ENCODE measurements at regions not wholly inside any gene's neighbourhood (a gene's known extent, or its start where the extent isn't known, plus 50 kb on each side); places are given as distances from the start of the nearest gene placed in this dataset.
"Not testable (repeated sequence)": the region's sequence is repeated elsewhere in the genome, so short reads cannot be mapped to it uniquely, and the experiment has no call there.

- peak; percentile 57 for DNase-seq (ENCODE audit: low spot score)
Observed at GRCh38 chr13:105848494-105848893, 687.0 kb downstream of the EFNB2 start.

DNA sequence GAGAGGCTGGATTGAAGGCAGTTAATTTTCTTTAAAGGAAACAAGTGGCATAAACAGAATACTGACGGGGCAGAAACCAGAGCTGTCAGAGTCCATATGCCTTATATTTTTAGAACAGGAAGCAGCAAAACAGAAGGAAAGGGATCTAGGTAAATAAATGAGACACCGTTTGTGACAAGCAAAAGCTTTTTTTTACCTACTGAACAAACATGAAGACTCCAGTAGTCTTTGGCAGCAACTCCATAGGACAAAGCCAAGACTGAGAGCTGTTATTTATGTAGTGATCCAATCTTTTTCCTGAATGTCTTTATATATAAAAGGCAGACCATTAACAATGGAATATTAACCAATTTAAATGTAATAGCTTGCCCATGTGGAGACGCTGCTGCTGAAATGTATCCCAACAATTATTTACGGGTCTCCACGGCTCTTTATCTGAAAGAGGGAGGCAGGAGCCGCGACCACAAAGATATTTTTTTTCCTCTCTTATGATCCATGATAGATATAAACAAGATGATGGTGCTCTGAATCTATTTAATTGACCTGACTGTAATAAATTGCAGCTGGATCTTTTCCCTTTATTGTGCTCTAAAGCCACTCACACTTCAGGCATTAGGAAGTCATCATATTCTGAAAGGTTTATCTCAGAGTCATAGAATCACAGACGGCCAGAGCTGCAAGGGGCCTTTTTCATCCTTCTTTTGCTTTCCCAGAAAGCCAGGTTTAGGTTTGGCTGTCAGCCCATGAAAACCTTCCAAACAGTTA lies 687.8 kb downstream of the EFNB2 start:
- peak; percentile 89 for DNase-seq (ENCODE audit: low spot score)

DNA sequence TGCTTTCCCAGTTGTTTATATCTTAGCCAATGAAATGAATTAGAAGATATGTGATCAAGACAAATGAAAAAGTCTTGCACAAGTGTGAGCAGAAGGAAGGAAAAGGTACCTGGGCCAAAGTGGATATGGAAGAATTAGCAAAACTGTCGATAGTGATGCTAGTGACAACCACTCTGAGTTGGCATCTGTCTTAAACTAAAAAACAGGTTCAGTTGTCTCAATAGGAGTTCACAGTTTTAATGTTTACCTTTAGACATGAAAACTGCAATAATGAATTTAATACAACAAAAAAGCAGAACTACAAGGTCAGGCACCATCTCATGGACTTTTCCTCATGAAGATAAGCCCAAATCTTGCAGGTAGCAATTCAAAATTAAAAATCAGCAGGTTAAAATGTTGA lies 688.5 kb downstream of the EFNB2 start:
- DNase-seq (ENCODE audit: low spot score): no peak

DNA sequence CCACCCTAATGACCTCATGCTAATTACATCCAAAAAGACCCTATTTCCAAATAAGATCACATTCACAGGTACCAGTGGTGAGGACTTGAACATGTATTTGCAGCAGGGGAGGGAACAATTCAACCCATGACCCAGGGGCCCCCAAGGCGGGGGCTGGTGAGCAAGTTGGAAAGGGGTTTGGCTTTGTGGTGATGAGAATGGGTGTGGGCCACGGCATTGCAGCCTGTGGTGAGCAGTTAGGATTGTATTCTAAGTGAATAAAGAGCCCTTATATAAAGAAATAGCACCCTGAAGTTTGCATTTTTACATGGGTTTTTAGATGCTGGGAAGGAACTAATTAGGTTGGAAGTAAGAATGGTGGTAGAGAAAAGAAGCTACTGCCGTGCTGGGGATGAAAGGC lies 694.2 kb downstream of the EFNB2 start:
- DNase-seq (ENCODE audit: low spot score): no peak

DNA sequence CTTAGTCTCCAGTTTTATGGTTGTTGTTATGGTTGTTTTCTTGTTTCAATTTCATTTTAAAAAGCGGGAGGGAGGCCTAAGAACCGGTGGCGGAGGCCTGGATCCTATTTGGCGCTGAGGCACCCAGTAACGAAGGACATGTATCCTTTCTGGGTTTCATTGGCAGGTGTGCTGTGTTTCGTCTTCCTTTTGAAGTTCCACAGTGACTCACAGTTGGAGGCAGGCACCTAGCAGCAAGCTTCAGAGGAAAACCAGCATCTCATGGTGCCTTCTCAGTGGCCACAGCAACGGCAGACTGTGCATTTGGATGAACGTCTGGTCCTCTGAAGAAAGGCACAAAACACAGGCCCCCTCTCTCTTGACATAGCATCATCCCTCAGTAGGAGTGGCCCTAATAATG lies 697.2 kb downstream of the EFNB2 start:
- DNase-seq (ENCODE audit: low spot score): no peak

DNA sequence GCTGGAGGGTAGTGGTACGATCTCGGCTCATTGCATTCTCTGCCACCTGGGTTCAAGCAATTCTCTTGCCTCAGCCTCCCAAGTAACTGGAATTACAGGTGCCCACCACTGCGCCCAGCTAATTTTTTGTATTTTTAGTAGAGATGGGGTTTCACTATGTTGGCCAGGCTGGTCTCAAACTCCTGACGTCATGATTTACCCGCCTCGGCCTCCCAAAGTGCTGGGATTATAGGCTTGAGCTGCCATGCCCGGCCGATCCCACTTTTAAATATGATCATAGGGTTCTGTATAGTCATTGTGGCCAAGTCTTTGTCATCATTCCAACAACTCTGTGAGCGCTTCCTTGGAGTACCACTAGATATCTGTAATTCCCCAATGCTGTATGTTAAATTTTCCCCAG lies 698.2 kb downstream of the EFNB2 start:
- DNase-seq (ENCODE audit: low spot score): not testable (repeated sequence)

DNA sequence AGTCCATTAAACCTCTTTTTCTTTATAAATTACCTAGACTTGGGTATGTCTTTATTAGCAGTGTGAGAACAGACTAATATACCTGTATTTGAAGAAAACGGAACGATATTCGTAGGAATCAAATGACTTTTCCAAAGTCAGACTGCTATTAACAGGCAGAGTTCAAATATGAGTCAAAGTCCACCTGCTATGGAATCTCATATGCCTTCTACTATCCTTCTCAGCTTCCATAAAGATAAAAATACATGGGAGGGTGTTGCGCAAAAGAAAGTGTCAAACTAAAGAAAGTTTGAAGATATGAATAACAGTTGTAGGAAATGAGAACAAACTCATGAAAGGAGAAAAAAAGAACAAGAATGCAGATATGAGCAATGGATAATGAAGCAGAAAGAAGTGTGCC lies 704.6 kb downstream of the EFNB2 start:
- no peak for DNase-seq (ENCODE audit: low spot score)

- DNase-seq (ENCODE audit: low spot score): no peak
Observed at GRCh38 chr13:105827111-105827809, 708.2 kb downstream of the EFNB2 start.

DNA sequence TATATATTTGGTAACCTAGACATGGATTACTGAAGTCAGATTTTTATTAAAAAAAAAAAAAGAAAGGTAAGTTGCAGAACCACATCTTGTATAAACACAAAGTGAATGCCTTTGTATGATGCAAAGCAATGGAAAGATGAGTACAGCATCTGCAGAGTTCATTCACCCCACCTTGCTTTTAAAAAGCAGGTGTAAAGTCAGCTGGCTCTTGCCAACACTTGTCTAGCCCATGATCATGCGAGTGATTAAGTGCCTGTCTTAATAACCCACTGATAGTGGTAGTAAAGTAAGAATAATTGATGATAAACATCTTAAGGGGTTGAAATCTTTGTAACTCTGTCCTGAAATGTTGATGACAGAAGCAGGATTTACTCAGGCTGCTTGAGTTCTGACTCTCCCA lies 710.4 kb downstream of the EFNB2 start:
- DNase-seq (ENCODE audit: low spot score): no peak

DNA sequence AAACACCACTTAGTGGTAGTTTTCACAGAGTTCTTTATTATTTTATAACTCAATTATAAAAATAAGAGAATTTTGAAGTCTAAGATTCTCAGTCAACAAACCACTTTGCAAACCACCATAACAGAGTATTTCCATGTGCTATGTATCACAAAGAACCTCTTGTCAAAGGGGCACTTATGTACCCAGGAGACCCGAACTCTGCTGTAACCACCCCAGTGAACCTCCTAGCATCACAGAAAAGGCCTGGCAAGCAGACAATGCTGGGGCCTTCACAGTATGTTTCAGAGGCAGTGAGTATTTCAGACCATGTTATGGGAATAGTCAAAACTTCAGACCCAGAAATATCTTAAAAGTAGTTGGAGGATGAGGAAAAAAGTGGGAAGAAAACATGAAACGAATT lies 714.1 kb downstream of the EFNB2 start:
- DNase-seq (ENCODE audit: low spot score): no peak

DNA sequence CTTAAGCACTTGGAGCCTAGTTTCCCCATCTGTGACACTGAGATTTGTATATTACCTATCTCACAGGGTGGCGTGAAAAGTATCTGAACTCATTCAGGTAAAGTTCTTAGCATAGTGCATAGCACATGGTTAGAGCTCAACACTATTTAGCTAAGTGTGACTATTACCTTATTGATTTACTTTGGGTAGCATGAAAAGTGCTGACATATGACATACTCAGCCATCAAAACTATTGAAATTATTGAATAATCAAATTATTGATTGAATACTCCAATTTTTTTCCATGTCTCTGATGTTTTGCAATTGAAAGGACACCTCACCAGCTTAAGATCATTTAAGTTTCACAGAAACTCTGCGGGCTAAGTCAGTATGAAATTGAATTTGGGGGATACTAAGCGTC lies 715.0 kb downstream of the EFNB2 start:
- no peak for DNase-seq (ENCODE audit: low spot score)

GRCh38 chr13:105817498-105817897 lies 718.0 kb downstream of the EFNB2 start:
- DNase-seq (ENCODE audit: low spot score): no peak

DNA sequence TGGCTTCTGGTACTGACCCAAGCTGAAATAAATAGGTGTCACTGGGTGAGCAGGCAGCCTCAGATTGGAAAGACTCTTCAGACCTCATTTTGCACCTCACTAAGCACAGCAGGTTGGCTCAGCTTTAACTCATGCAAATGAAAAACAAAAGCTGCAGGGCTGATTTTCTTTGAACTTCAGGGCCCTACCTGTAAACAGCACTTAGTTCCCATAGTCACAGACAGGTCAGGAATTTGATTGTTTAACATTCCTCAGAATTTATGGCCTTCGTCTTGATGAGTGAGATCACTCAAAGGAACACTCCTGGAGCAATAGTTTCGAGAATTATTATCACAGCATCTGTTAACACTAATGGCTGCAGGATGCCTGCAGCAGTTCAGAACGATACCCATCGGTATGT lies 718.5 kb downstream of the EFNB2 start:
- peak; percentile 26 for DNase-seq (ENCODE audit: low spot score)

DNA sequence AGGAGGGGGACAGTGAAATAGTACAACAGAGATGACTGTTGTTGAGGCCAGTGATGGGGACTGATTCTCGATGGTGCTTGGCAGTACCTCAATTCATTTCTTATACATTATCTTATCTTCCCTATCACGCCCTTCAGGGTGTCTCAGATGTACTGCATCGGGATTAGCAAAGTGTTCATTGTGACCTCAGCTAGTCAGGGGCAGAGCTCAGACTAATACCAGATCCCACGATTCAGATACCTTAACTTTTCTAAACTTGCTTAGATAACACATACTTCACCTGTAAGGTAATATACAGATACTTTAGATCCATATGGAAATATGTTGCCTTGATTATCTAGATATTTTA lies 720.6 kb downstream of the EFNB2 start:
- DNase-seq (ENCODE audit: low spot score): no peak

DNA sequence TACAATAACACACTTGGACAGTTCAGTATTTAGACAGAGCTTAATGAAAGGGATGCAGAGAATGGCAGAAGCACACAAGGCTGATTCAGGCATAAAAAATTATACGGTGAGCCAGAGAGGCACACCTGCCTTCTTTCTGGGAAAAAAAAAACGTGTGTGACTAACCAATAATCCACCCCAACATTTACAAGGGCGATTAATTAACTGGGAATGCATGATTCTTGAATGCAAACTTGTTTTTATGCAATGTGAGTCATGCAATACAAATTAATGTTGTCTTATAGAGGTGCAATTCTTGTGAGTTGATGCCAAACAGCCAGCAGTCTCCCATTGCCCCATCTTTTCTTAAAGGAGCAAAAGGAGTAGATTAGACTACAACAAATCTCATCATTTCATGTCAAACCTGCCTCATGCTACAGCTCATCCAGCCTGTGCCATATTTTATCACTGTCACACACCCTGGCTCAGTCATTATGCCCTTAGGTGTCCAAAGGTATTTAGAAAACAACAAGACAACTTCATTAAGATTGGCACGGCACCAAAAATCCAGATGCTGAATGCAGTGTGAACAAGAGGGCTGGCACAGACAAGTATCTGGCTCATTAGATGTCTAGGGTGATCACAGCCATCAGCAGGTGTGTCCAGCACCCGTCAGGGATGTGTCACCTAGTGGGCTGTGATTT lies 721.1 kb downstream of the EFNB2 start:
- no peak for DNase-seq (ENCODE audit: low spot score)

GRCh38 chr13:105806628-105806920 lies 728.9 kb downstream of the EFNB2 start:
- DNase-seq (ENCODE audit: low spot score): no peak

DNA sequence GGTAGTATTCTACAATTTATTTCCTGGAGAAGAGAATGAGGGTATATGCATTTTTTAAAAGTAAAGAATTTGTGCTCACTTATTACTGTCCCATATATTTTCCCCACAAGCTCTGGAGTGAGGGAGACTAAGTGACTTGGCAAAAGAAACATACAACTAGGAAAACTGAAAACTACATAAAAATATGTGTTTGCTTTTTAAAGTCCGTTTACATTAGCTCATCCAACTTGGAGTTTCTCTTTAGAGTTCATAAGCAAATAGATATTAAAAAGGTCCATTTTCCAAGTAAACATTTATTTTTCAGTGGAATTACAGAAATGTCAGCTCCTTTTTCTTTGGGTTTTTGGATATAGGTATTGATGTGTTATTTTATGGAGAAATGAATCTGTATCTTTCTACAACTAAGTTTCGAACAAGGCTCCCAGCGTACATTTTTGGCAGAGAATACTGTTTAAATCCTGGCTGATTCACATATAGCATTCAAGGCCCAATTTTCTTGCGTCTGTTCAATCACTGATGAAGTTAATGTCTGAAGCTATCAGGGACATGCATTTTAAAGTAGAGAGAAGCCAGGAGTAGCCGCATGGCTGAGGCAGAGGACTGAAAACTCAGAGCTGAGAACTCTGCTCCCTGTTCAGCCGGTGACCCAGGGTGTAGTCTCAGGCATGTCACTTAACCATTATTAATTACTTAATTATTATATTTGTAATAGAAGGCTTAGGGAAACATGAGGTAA lies 729.4 kb downstream of the EFNB2 start:
- no peak for DNase-seq (ENCODE audit: low spot score)

GRCh38 chr13:105804561-105805190 lies 730.8 kb downstream of the EFNB2 start:
- no peak for DNase-seq (ENCODE audit: low spot score)

DNA sequence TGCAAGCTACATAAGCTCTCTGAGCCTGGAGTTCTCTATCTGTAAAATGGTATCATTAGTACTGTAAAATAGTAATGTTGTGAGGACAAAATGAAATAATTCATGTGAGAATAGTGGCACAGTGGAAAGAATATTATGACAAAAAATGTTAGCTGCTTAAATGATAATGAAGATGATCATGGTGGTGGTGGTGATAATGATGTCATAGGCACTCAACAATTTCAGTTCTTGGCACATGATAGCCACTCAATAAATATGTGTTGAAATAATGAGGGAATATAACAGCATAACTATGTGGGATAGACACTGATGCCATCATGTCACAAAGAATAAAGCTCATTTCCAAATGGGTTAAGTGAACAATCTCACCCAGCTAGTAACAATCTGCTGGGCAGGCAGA lies 736.3 kb downstream of the EFNB2 start:
- DNase-seq (ENCODE audit: low spot score): no peak

- peak; percentile 56 for DNase-seq (ENCODE audit: low spot score)
Observed at GRCh38 chr13:105798541-105798940, 736.9 kb downstream of the EFNB2 start.

GRCh38 chr13:105796081-105796480 lies 739.4 kb downstream of the EFNB2 start:
- no peak for DNase-seq (ENCODE audit: low spot score)

- DNase-seq (ENCODE audit: low spot score): no peak
Observed at GRCh38 chr13:105790923-105791322, 744.5 kb downstream of the EFNB2 start.

Measured in cerebellar cortex (tissue), 1 donor.